ENCODE measurements at regions not wholly inside any gene's neighbourhood (a gene's known extent, or its start where the extent isn't known, plus 50 kb on each side); places are given as distances from the start of the nearest gene placed in this dataset.

DNA sequence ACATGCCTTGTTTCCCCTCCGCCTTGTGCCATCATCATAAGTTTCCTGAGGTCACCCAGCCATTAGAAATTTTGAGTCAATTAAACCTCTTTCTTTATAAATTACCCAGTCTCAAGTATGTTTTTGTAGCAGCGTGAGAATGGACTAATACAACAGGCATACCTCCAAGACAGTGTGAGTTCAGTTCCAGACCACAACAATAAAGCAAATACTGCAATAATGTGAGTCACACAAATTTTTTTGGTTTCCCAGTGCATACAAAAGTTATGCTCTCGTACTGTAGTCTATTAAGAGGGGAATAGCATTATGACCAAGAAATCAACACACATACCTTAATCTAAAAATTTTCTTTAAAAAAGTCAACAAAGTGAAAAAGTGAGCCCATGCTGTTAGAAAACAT, 217.2 kb downstream of the NR4A2 start:
- H3K9ac ChIP-seq (ENCODE audit: low read length): no peak overlapping the region
- FAIRE-seq: no peak
- H3K9me3 Mint-ChIP-seq (ENCODE audit: unreplicated experiment): no peaks in the 10 kb centered on the region
- no peak overlapping the region for H3K4me3 Mint-ChIP-seq (ENCODE audit: unreplicated experiment)
- H3K27ac ChIP-seq (ENCODE audit: low read depth, low read length): peak overlapping the region; percentile 25
- no peak overlapping the region for H2AFZ ChIP-seq (ENCODE audit: low read depth, low read length)
- no peaks in the 10 kb centered on the region for H3K27me3 ChIP-seq (ENCODE audit: insufficient read depth, low read length)
- TF ChIP-seq EZH2 (IDR thresholded peaks at IDR 0.05; ENCODE audit: insufficient read depth, low read length): no peak
- TF ChIP-seq, protein P1, sequence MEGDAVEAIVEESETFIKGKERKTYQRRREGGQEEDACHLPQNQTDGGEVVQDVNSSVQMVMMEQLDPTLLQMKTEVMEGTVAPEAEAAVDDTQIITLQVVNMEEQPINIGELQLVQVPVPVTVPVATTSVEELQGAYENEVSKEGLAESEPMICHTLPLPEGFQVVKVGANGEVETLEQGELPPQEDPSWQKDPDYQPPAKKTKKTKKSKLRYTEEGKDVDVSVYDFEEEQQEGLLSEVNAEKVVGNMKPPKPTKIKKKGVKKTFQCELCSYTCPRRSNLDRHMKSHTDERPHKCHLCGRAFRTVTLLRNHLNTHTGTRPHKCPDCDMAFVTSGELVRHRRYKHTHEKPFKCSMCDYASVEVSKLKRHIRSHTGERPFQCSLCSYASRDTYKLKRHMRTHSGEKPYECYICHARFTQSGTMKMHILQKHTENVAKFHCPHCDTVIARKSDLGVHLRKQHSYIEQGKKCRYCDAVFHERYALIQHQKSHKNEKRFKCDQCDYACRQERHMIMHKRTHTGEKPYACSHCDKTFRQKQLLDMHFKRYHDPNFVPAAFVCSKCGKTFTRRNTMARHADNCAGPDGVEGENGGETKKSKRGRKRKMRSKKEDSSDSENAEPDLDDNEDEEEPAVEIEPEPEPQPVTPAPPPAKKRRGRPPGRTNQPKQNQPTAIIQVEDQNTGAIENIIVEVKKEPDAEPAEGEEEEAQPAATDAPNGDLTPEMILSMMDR (IDR thresholded peaks at IDR 0.05; ENCODE audit: insufficient read depth, low read depth, low read length): no peak
- peaks cover 6% of the 10 kb centered on the region for H3K4me1 Mint-ChIP-seq (ENCODE audit: low read depth, unreplicated experiment)
- no peaks in the 10 kb centered on the region for H3K9me3 ChIP-seq (ENCODE audit: insufficient read depth, low read depth, low read length)
- H3K27me3 Mint-ChIP-seq (ENCODE audit: low read depth, unreplicated experiment): no peaks in the 10 kb centered on the region
- H3K36me3 Mint-ChIP-seq (ENCODE audit: low read depth, unreplicated experiment): no peaks in the 10 kb centered on the region
- H4K20me1 ChIP-seq (ENCODE audit: insufficient read depth, low read length): no peaks in the 10 kb centered on the region
- H3K27ac Mint-ChIP-seq (ENCODE audit: unreplicated experiment): no peak overlapping the region
- H3K4me3 ChIP-seq (ENCODE audit: insufficient read depth, low read depth, low read length): no peak overlapping the region
- peak; percentile 79 for DNase-seq (ENCODE audit: low read depth)
- no peaks in the 10 kb centered on the region for H3K36me3 ChIP-seq (ENCODE audit: insufficient read depth, low read length)
- no peak overlapping the region for H3K4me2 ChIP-seq (ENCODE audit: low read length)
- no peaks in the 10 kb centered on the region for H3K79me2 ChIP-seq (ENCODE audit: insufficient read depth, low read length)
- no peaks in the 10 kb centered on the region for H3K4me1 ChIP-seq (ENCODE audit: insufficient read depth, low read length)

DNA sequence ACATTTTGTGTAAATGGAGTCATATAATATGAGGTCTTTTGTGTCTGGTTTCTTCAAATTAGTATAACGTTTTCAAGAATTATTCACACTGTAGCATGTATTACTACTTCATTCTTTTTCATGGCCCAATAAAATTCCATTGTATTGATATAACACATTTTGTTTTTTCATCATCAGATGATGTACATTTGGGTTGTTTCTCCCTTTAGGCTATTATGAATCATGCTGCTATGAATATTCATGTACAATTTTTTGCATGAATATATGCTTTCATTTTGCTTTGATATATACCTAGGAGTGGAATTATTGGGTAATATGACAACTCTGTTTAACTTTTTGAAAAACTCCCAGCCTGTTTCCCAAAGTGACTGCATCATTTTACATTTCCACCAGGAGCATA, 220.2 kb downstream of the NR4A2 start:
- Histone ChIP-seq H3K4me1 (ENCODE audit: insufficient read depth, low read length) (no peaks in the 10 kb centered on the region), H4K20me1 (ENCODE audit: insufficient read depth, low read length) (no peaks in the 10 kb centered on the region), H3K4me2 (ENCODE audit: low read length) (no peak overlapping the region), H3K27me3 (ENCODE audit: insufficient read depth, low read length) (no peaks in the 10 kb centered on the region), H3K9ac (ENCODE audit: low read length) (no peak overlapping the region), H3K36me3 (ENCODE audit: insufficient read depth, low read length) (no peaks in the 10 kb centered on the region), H3K27ac (ENCODE audit: low read depth, low read length) (no peak overlapping the region), H3K79me2 (ENCODE audit: insufficient read depth, low read length) (no peaks in the 10 kb centered on the region), H2AFZ (ENCODE audit: low read depth, low read length) (no peak overlapping the region), H3K9me3 (ENCODE audit: insufficient read depth, low read depth, low read length) (no peaks in the 10 kb centered on the region), H3K4me3 (ENCODE audit: insufficient read depth, low read depth, low read length) (no peak overlapping the region)
- H3K27ac Mint-ChIP-seq (ENCODE audit: unreplicated experiment): no peak overlapping the region
- H3K27me3 Mint-ChIP-seq (ENCODE audit: low read depth, unreplicated experiment): no peaks in the 10 kb centered on the region
- no peak overlapping the region for H3K4me3 Mint-ChIP-seq (ENCODE audit: unreplicated experiment)
- FAIRE-seq: no peak
- no peak for DNase-seq (ENCODE audit: low read depth)
- no peak for TF ChIP-seq EZH2 (IDR thresholded peaks at IDR 0.05; ENCODE audit: insufficient read depth, low read length)
- TF ChIP-seq, protein P1 (IDR thresholded peaks at IDR 0.05; ENCODE audit: insufficient read depth, low read depth, low read length): no peak
- no peaks in the 10 kb centered on the region for H3K36me3 Mint-ChIP-seq (ENCODE audit: low read depth, unreplicated experiment)
- no peaks in the 10 kb centered on the region for H3K9me3 Mint-ChIP-seq (ENCODE audit: unreplicated experiment)
- peaks cover 6% of the 10 kb centered on the region for H3K4me1 Mint-ChIP-seq (ENCODE audit: low read depth, unreplicated experiment)

DNA sequence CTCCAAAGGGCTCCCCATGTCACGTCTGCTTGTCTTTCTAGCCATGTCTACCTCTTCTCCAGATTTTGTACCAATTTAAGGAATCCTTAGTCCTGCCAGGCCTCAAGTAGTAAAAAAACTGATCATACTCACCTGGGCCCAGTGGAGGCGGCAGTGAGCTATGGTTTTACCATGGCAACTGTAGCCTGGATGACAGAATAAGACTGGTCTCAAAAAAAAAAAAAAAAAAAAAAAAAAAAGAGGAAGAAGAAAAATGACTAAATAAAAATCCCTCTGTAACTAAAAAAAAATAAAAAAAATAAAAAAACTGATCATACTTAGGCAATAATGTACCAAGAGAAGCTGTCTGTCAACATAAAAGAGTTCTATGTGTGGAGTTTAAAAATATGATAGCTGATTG, 221.6 kb downstream of the NR4A2 start:
- no peak for FAIRE-seq
- Mint-ChIP-seq H3K27me3 (ENCODE audit: low read depth, unreplicated experiment) (no peaks in the 10 kb centered on the region), H3K4me3 (ENCODE audit: unreplicated experiment) (no peak overlapping the region), H3K27ac (ENCODE audit: unreplicated experiment) (no peak overlapping the region), H3K9me3 (ENCODE audit: unreplicated experiment) (no peaks in the 10 kb centered on the region), H3K36me3 (ENCODE audit: low read depth, unreplicated experiment) (no peaks in the 10 kb centered on the region), H3K4me1 (ENCODE audit: low read depth, unreplicated experiment) (peaks cover 6% of the 10 kb centered on the region)
- Histone ChIP-seq H3K36me3 (ENCODE audit: insufficient read depth, low read length) (no peaks in the 10 kb centered on the region), H2AFZ (ENCODE audit: low read depth, low read length) (no peak overlapping the region), H3K4me3 (ENCODE audit: insufficient read depth, low read depth, low read length) (no peak overlapping the region), H4K20me1 (ENCODE audit: insufficient read depth, low read length) (no peaks in the 10 kb centered on the region), H3K79me2 (ENCODE audit: insufficient read depth, low read length) (no peaks in the 10 kb centered on the region), H3K4me2 (ENCODE audit: low read length) (no peak overlapping the region), H3K4me1 (ENCODE audit: insufficient read depth, low read length) (no peaks in the 10 kb centered on the region), H3K9ac (ENCODE audit: low read length) (no peak overlapping the region), H3K27ac (ENCODE audit: low read depth, low read length) (no peak overlapping the region), H3K27me3 (ENCODE audit: insufficient read depth, low read length) (no peaks in the 10 kb centered on the region), H3K9me3 (ENCODE audit: insufficient read depth, low read depth, low read length) (no peaks in the 10 kb centered on the region)
- DNase-seq (ENCODE audit: low read depth): no peak
- TF ChIP-seq EZH2 (IDR thresholded peaks at IDR 0.05; ENCODE audit: insufficient read depth, low read length): no peak
- TF ChIP-seq, protein P1 (IDR thresholded peaks at IDR 0.05; ENCODE audit: insufficient read depth, low read depth, low read length): no peak

Data from astrocyte (in vitro differentiated cells and primary cell).